ENCODE measurements at regions not wholly inside any gene's neighbourhood (a gene's known extent, or its start where the extent isn't known, plus 50 kb on each side); places are given as distances from the start of the nearest gene placed in this dataset.

- TF ChIP-seq CHD7 (IDR thresholded peaks at IDR 0.05; ENCODE audit: insufficient replicate concordance, low read length) = no peak
- TF ChIP-seq FOSL1 (IDR thresholded peaks at IDR 0.05; ENCODE audit: insufficient read depth, low read depth, low read length) = no peak
- no peak for TF ChIP-seq POU5F1 (IDR thresholded peaks at IDR 0.05; ENCODE audit: low read depth, low read length)
- no peak for TF ChIP-seq SUZ12 (IDR thresholded peaks at IDR 0.05; ENCODE audit: low read length)
- no peak for TF ChIP-seq BCL11A (IDR thresholded peaks at IDR 0.05; ENCODE audit: low read depth in 2 of 2, low read length in 2 of 2)
- TF ChIP-seq, protein P1, sequence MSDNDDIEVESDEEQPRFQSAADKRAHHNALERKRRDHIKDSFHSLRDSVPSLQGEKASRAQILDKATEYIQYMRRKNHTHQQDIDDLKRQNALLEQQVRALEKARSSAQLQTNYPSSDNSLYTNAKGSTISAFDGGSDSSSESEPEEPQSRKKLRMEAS (IDR thresholded peaks at IDR 0.05) = no peak
- no peak for TF ChIP-seq HDAC2 (IDR thresholded peaks at IDR 0.05; ENCODE audit: borderline replicate concordance in 1 of 2, low read depth in 2 of 2, low read length in 2 of 2)
- TF ChIP-seq CREB1 (IDR thresholded peaks at IDR 0.05) = no peak
- TF ChIP-seq, protein P2, sequence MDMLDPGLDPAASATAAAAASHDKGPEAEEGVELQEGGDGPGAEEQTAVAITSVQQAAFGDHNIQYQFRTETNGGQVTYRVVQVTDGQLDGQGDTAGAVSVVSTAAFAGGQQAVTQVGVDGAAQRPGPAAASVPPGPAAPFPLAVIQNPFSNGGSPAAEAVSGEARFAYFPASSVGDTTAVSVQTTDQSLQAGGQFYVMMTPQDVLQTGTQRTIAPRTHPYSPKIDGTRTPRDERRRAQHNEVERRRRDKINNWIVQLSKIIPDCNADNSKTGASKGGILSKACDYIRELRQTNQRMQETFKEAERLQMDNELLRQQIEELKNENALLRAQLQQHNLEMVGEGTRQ (IDR thresholded peaks at IDR 0.05; ENCODE audit: low read length) = no peak
These were observed 52.5 kb upstream of the NBL1 start (continued) for GRCh38 chr1:19591482-19592091.

All from H1 (cell line).